ENCODE measurements at regions not wholly inside any gene's neighbourhood (a gene's known extent, or its start where the extent isn't known, plus 50 kb on each side); places are given as distances from the start of the nearest gene placed in this dataset.

- TF ChIP-seq POLR2AphosphoS5 (IDR thresholded peaks at IDR 0.05) = no peak
- no peak for TF ChIP-seq EP300 (IDR thresholded peaks at IDR 0.05)
- TF ChIP-seq POLR2A (IDR thresholded peaks at IDR 0.05) = no peak
- no peak overlapping the region for H3K27ac ChIP-seq
- WGBS, 2 donors = 83 to 94% methylated on average over 2 of the region's 2 CpGs
- no peak overlapping the region for H3K4me3 ChIP-seq
- no peaks in the 10 kb centered on the region for H3K36me3 ChIP-seq
- no peaks in the 10 kb centered on the region for H3K27me3 ChIP-seq
- DNase-seq = no peak
- no peaks in the 10 kb centered on the region for H3K9me3 ChIP-seq
- intact Hi-C loops (cut with DNase I) = no loop called here
- no peaks in the 10 kb centered on the region for H3K4me1 ChIP-seq
Measured at GRCh38 chrX:42616981-42617380, 161.0 kb downstream of the PPP1R2C start.

GRCh38 chrX:42615161-42615563, 162.8 kb downstream of the PPP1R2C start:
- WGBS, 2 donors = 24 to 65% methylated on average over 1 of the region's 1 CpG
- no peak for TF ChIP-seq EP300 (IDR thresholded peaks at IDR 0.05)
- no peak for TF ChIP-seq POLR2A (IDR thresholded peaks at IDR 0.05)
- no peak for TF ChIP-seq POLR2AphosphoS5 (IDR thresholded peaks at IDR 0.05)
- TF ChIP-seq CTCF (IDR thresholded peaks at IDR 0.05) = no peak
- no peaks in the 10 kb centered on the region for H3K36me3 ChIP-seq
- no peak for DNase-seq
- H3K9me3 ChIP-seq = no peaks in the 10 kb centered on the region
- no peaks in the 10 kb centered on the region for H3K4me1 ChIP-seq
- H3K27ac ChIP-seq = no peak overlapping the region
- no peaks in the 10 kb centered on the region for H3K27me3 ChIP-seq
- H3K4me3 ChIP-seq = no peak overlapping the region
- intact Hi-C loops (cut with DNase I) = no loop called here

GRCh38 chrX:42606591-42606990, 171.4 kb downstream of the PPP1R2C start:
- TF ChIP-seq EP300 (IDR thresholded peaks at IDR 0.05) (no peak), POLR2A (IDR thresholded peaks at IDR 0.05) (no peak), POLR2AphosphoS5 (IDR thresholded peaks at IDR 0.05) (no peak), CTCF (IDR thresholded peaks at IDR 0.05) (no peak)
- WGBS, 2 donors = 96 to 98% methylated on average over 4 of the region's 4 CpGs
- no peaks in the 10 kb centered on the region for H3K9me3 ChIP-seq
- no peaks in the 10 kb centered on the region for H3K27me3 ChIP-seq
- intact Hi-C loops (cut with DNase I) = no loop called here
- no peak for DNase-seq
- H3K4me1 ChIP-seq = no peaks in the 10 kb centered on the region
- no peaks in the 10 kb centered on the region for H3K36me3 ChIP-seq
- H3K27ac ChIP-seq = no peak overlapping the region
- no peak overlapping the region for H3K4me3 ChIP-seq

DNA sequence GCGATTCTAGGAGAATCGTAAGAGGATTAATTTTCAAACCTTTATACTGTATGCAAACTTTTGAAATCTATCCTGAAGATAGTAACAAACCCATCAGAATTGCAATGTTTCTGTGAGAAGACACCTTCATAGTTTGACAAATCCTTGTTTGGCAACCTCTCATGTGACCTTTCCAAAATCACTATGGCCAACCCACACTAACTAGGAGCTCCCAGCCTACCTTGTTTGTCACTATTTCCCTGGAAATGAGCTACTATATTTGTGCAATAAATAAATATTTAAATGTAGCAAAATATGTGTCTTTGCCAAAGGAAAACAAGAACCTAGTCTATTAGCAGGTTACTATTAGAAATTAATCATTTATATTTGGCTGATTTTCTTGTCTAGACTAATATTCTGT, 173.7 kb downstream of the PPP1R2C start:
- DNase-seq = no peak
- WGBS, 2 donors = 93 to 98% methylated on average over 2 of the region's 2 CpGs
- H3K4me1 ChIP-seq = no peaks in the 10 kb centered on the region

GRCh38 chrX:42603016-42603415, 174.9 kb downstream of the PPP1R2C start:
- Histone ChIP-seq H3K9me3 (no peaks in the 10 kb centered on the region), H3K27ac (no peak overlapping the region), H3K27me3 (no peaks in the 10 kb centered on the region), H3K4me3 (no peak overlapping the region), H3K36me3 (no peaks in the 10 kb centered on the region), H3K4me1 (no peaks in the 10 kb centered on the region)
- no peak for TF ChIP-seq CTCF (IDR thresholded peaks at IDR 0.05)
- TF ChIP-seq POLR2AphosphoS5 (IDR thresholded peaks at IDR 0.05) = no peak
- TF ChIP-seq POLR2A (IDR thresholded peaks at IDR 0.05) = no peak
- TF ChIP-seq EP300 (IDR thresholded peaks at IDR 0.05) = no peak
- DNase-seq = no peak
- intact Hi-C loops (cut with DNase I) = no loop called here
- 86 to 93% methylated on average over 2 of the region's 2 CpGs for WGBS, 2 donors

More for the DNA sequence above, 173.7 kb downstream of the PPP1R2C start:
- H3K27me3 ChIP-seq = no peaks in the 10 kb centered on the region
- H3K27ac ChIP-seq = no peak overlapping the region
- H3K9me3 ChIP-seq = no peaks in the 10 kb centered on the region
- H3K36me3 ChIP-seq = no peaks in the 10 kb centered on the region
- H3K4me3 ChIP-seq = no peak overlapping the region
- TF ChIP-seq POLR2AphosphoS5 (IDR thresholded peaks at IDR 0.05) (no peak), EP300 (IDR thresholded peaks at IDR 0.05) (no peak), POLR2A (IDR thresholded peaks at IDR 0.05) (no peak), CTCF (IDR thresholded peaks at IDR 0.05) (no peak)
- intact Hi-C loops (cut with DNase I) = no loop called here

Data from sigmoid colon (tissue), 6 donors.